22Rv1 (cell line): ENCODE measurements at regions not wholly inside any gene's neighbourhood (a gene's known extent, or its start where the extent isn't known, plus 50 kb on each side); places are given as distances from the start of the nearest gene placed in this dataset.

Experiments used
- H3K27ac ChIP-seq: fragments of 450-650 bp; 2 replicates; pipeline ENCODE4 v1.5.1; 2017
- ZFX ChIP-seq: fragments of 450-650 bp; IDR thresholded peaks from 2 replicates; pipeline ENCODE4 v1.6.1; 2017; ENCODE audit warnings: antibody characterized with exemption, borderline replicate concordance
- TF ChIP-seq, protein P1 (sequence below): fragments of 450-650 bp; IDR thresholded peaks from 2 replicates; pipeline ENCODE4 v1.5.1; 2017; ENCODE audit warnings: mild to moderate bottlenecking

DNA sequence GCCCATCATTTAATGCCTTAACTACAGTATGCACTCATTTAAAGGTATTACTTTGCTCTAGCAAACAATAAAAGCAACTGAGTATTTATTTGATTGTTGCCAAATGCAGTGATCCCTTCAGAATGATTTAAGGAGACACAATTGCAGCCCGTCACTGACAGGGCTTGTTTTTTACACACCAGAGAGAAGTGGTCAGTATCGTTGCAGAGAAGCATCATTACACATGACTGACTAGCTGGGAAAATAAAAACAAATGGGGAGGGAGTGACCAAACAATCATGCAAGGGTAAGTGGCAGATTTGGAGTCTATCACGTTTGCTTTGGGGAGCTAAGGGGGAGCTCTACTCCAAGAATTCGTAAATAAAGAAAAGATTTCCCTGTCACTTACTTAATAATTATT lies 1685.3 kb upstream of the TENM3 start:
- no peak overlapping the region for H3K27ac ChIP-seq
- TF ChIP-seq ZFX = no peak
- TF ChIP-seq, protein P1, sequence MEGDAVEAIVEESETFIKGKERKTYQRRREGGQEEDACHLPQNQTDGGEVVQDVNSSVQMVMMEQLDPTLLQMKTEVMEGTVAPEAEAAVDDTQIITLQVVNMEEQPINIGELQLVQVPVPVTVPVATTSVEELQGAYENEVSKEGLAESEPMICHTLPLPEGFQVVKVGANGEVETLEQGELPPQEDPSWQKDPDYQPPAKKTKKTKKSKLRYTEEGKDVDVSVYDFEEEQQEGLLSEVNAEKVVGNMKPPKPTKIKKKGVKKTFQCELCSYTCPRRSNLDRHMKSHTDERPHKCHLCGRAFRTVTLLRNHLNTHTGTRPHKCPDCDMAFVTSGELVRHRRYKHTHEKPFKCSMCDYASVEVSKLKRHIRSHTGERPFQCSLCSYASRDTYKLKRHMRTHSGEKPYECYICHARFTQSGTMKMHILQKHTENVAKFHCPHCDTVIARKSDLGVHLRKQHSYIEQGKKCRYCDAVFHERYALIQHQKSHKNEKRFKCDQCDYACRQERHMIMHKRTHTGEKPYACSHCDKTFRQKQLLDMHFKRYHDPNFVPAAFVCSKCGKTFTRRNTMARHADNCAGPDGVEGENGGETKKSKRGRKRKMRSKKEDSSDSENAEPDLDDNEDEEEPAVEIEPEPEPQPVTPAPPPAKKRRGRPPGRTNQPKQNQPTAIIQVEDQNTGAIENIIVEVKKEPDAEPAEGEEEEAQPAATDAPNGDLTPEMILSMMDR = no peak

DNA sequence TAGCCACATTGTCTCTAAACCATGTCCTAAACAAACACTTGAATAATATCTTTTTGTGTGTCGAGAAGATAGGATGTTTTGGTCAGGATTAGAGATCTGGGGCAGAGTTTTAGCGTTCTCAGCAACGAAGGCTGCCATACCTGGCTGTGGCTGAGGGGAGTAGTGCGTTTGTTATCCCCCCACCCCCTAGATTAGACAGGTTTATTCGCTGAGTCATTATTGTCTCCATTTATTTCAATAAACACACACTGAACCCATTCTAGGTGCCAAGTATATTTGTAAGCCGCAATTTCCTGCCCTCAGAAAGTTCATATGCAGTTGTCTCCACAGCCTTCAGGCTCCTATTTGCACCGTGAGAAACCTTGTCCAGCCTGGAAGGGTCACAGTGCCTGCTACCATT lies 1684.8 kb upstream of the TENM3 start:
- no peak for TF ChIP-seq ZFX
- TF ChIP-seq, protein P1 = no peak
- no peak overlapping the region for H3K27ac ChIP-seq

DNA sequence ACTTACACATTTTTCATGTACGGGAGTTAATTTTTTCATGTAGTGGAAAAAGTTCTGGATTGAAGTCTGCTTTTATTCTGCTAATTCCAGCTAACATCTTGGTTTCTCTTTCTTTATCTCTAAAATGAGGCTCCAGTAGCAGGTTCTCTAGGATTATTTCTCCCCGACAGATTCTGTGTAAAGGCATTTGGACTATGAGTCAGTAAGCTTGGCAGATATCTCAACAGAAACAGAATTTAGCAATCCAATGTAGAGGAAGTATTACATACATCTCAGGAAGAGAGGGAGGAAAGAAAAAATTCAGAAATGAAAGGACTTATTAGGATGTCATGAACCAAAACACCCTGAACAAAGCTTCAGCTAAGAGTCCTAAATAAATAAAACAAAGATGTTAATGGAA lies 1682.3 kb upstream of the TENM3 start:
- no peak overlapping the region for H3K27ac ChIP-seq
- no peak for TF ChIP-seq ZFX
- TF ChIP-seq, protein P1 = no peak

DNA sequence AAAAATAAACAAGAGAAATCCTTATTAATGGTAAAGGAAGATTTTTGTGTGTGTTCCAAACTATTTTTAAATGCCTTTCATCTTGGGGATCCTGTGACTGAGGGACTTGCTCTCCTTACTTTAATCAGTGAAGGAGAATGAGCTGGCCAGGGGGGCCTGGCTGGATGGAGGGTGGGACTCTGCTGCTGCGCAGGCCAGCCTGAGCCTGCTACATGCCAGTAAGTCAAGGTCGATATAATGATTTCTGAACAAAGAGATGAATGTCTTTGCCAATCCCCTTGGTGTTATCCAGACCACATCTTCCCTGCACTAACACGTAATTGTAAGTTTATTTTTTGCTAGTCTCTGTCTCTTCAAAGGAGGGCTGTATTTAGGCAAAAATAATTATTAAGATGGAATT lies 1679.2 kb upstream of the TENM3 start:
- H3K27ac ChIP-seq = no peak overlapping the region
- TF ChIP-seq, protein P1 = no peak
- TF ChIP-seq ZFX = no peak

DNA sequence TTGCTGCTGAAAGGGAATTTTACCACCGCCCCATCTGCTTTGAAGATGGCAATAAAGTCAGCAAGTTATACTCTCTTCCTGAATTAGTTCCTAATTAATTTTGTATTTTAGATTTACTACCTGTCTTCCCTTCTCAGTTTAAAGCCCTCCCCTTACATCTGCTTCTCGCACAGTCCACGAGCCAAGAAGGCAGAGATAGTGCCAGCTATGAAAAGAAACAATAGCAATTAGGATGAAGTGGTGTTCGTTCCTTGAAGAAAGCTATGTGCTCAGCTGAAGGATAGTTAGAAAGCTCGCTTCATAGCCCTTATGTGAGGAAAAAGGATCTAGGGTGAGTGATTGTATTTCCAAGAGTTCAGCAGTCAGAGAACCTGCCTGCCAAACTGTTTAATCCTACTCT lies 1678.8 kb upstream of the TENM3 start:
- TF ChIP-seq ZFX = no peak
- TF ChIP-seq, protein P1 = no peak
- no peak overlapping the region for H3K27ac ChIP-seq

DNA sequence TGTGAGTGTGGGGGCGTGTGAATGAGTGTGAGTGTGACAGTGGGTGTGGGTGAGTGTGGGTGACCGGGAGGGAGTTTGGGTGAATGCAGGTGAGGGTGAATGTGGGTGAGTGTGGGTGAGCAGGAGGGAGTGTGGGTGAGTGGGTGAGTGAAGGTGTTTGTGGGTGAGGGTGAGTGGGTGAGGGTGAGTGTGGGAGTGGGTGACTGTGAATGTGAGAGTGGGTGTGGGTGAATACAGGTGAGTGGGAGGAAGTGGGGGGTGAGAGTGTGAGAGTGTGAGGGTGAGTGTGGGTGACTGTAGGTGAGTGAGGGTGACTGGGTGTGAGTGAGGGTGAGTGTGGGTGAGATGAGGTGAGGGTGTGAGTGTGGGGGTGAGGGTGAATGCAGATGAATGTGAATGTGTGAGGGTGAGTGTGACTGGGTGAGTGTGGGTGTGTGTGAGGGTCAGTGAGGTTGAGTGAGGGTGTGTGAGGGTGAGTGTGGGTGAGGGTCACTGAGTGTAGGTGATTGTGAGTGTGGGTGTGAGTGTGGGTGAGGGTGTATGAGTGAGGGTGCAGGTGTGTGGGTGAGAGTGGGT lies 1677.3 kb upstream of the TENM3 start:
- H3K27ac ChIP-seq = no peak overlapping the region
- TF ChIP-seq, protein P1 = no peak
- no peak for TF ChIP-seq ZFX

DNA sequence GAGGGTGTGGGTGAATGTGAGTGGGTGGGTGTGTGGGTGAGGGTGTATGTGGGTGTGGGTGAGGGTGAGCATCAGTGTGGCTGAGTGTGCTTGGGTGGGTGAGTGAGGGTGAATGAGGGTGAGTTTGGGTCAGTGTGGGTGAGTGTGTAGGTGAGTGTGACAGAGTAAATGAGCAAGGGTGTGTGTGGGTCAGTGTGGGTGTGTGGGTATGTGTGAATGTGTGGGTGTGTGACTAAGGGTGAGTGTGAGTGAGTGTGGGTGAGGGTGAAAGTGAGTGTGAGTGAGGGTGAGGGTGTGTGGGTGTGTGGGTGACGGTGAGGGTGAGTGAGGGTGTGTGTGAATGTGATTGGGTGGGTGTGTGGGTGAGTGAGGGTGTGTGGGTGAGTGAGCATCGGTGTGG lies 1676.7 kb upstream of the TENM3 start:
- H3K27ac ChIP-seq = no peak overlapping the region
- TF ChIP-seq, protein P1 = no peak
- no peak for TF ChIP-seq ZFX
